ENCODE measurements at regions not wholly inside any gene's neighbourhood (a gene's known extent, or its start where the extent isn't known, plus 50 kb on each side); places are given as distances from the start of the nearest gene placed in this dataset.

DNA sequence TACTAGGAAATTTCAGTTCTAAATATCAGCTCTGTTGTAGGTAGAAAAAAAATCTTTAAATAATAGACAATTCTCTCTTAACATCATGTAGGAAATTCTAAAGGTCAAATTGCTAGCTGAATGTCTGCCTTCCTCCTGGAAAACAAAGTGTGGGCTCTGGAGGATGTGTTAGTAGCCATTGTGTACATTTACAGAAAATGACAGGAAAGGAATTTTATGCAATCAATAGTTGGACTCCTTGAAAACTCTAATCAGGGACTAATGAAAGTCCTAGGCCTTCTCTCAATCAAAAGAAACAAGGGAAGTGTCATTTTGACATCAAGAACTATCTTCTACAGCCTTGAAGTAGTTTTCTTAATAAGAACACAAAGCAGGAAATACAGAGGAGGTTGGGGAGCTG is 174.6 kb downstream of the ANKRD50 start:
- TF ChIP-seq POLR2A (IDR thresholded peaks at IDR 0.05; ENCODE audit: low read depth, low read length) (no peak), POLR2AphosphoS5 (IDR thresholded peaks at IDR 0.05; ENCODE audit: low read depth, low read length) (no peak)

Data from GM12892 (cell line).